HG03139 (cell line): ENCODE measurements at regions not wholly inside any gene's neighbourhood (a gene's known extent, or its start where the extent isn't known, plus 50 kb on each side); places are given as distances from the start of the nearest gene placed in this dataset.

Experiments
- ATAC-seq: cut with Tn5 transposase; IDR thresholded peaks from one replicate; pipeline ENCODE4 v1.9.1; 2021; ENCODE audit not compliant: unreplicated experiment

DNA sequence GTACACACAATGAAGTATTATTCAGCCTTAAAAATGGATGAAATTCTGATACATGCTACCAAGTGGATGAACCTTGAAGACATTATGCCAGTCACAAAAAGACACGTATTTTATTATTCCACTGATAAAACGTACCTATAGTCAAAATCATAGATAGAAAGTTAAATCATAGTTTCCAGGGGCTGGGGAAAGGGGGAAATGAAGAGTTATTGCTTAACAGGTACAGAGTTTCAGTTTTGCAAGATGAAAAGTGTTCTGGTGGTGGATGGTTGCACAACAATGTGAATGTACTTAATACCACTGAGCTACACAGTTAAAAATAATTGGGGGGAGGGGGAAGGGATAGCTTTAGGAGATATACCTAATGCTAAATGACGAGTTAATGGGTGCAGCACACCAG, 63.5 kb upstream of the FOXN2 start:
- ATAC-seq: peak; percentile 53

DNA sequence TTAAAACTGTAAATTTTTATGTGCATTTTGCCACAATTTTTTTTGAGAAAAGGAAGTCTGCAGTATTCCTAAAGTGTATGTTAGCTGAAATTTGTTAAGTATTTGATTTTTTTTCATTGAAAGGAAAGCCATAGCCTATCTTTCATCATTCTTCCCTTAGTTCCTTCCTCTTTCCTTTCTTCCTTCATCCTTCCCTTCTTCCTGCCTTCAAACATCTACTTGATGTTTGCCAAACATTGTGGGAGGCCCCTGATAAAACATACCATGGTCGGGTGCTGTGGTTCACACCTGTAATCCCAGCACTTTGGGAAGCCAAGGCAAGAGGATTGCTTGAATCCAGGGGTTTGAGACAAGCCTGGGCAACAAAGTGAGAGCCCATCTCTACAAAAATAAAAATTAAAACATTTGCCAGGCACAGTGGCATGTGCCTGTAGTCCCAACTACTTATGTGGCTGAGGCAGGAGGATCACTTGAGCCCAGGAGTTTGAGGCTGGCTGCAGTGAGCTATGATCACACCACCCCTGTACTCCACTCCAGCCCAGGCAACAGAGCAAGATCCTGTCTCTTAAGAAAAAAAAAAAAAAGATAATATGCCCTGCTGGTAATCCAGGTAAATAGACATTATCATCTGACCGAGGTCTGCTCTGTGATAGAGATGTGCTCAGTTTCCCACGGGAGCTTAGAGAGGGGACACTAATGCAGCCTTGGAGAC, 62.9 kb upstream of the FOXN2 start:
- no peak for ATAC-seq

DNA sequence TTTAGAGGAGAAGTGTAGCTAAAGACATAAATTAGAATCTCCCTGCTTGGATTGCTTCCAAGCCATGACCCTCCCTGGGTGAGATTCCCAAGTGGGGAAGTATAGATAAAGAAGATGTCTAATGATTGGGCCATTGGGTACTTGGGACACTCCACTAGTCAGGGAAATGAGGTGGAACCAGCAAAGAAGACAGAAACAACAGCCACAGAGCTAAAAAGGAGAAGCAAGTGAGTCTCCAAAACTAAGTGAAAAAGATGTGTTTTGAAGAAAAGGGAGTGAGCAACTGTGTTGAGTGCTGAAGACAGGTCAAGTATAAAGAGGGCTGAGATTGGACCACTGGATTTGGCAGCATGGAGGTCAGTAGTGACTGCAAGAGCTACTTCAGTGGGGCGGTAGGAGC, 61.2 kb upstream of the FOXN2 start:
- ATAC-seq: no peak

DNA sequence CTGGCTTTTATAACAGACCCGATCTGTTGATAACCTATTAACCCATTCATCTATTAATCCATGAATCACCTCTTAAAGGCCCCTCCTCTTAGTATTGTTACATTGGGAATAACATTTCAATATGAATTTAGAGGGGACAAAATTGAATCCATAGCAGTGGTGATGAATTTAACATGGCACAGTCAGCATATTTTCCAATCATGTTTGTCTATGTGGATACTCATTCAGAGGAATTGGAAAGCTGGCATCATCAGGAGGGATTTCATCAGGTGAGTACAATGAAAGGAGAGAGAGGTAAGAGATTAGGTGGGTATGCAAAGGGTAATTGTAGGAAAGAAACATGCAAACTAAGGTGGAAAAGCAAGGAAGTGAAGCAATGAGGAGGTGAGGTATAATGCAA, 59.6 kb upstream of the FOXN2 start:
- ATAC-seq: no peak

DNA sequence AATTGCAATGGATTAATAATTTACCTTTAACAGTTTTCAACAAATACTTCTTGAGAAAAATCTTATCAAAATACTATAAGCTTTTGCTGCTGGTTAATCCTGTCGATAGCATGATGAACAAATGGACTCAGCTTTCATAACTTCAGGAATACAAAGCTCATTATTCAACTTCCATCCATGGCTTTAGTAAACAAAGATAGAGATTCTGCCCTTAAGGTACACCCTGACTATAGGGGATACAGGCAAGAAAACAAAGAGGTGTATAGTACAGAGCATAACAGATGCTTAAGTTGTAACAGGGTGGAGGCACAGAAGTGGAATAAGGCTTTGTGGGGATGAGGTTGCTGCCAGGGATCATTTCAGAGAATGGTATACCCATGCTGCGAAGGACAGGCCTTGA, 57.0 kb upstream of the FOXN2 start:
- ATAC-seq: no peak

DNA sequence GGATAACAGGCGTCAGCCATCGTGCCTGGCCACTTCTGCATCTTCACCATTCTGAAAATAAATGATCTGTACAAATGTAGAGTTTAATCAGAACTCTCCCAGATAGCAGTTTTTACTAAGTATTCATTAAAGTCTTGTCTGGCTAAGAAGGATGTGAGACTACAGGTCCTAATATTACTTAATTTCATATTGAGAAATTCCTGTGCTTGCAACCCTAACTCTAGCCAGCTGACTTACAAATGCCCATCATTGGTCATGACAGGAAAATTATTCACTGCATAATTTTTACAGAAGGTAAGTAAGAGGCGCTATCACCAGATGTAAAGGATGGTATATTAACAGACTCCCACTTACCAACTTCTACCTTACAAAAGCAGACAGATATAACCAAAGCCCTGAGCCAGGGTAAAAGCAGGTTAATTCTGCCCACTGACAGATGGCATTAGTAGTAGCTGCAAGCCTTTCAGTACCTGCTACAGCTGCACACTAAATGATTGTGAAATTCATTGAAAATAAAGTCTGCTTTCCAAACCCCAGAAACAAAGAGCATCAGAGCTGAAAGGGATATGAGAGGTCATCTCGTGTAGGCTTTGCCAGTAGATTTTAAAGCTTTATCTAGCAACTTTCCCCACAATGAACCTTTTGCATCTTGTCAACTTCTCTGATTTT, 55.9 kb upstream of the FOXN2 start:
- ATAC-seq: no peak

DNA sequence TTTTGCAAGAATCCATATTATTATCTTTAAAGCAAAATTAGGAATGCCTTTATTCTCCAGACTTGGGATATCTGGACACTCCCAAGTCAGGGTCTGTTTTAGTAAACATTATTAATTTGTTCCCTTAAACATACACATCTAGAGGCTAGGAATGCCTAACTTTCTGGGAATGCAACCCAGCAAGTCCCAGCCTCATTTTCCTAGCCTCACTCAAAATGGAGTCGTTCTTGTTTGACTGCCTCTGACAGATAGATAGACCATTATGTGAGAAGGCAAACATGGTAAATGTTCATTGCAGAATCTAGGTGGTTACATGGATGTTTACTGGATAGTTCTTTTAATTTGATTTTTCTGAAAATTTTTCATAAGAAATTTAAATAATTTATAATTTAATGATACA, 54.7 kb upstream of the FOXN2 start:
- ATAC-seq: no peak

DNA sequence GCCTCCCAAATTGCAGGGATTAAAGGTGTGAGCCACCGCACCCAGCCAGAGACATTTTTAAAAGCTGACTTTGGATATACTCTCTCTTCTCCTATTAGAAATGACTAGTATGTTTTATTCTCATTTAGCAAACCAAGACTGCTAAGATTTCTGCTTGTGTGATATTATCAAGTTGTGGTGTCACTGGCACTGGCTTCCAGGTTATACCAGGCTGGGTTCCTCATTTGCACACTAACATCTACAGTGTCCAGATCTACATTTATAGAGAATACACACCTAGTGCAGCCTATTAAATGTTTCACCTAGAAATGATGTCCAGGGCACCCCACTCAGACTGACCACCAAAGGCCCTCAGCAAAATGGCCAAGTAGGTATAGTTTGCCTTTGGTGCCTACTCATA, 49.9 kb upstream of the FOXN2 start:
- ATAC-seq: no peak
